K562 (cell line): ENCODE measurements at regions not wholly inside any gene's neighbourhood (a gene's known extent, or its start where the extent isn't known, plus 50 kb on each side); places are given as distances from the start of the nearest gene placed in this dataset.

Source experiments
- ATAC-seq: fragments of 200-7000 bp; cut with Tn5 transposase; 3 replicates; pipeline ENCODE4 v1.9.1; 2020; ENCODE audit warnings: moderate library complexity
- BruUV-seq: library from RNA; stranded (reverse); fragments of 400-500 nt; replicated peaks from 2 replicates; lab custom pipeline; 2021; lab: Mats Ljungman, UMichigan
- CTCF ChIA-PET: fragments of 300-600 bp; formaldehyde crosslinking; extraction: SDS; loops from one replicate; lab custom pipeline; 2021; ENCODE audit warnings: low intra/inter-chr PET ratio; lab: Yijun Ruan, JAX
- POLR2A ChIA-PET: fragments of 300-600, 350-650 bp; sonication (Branson Sonifier 250); formaldehyde crosslinking; extraction: SDS; loops from one replicate; lab custom pipeline; 2021; ENCODE audit warnings: antibody characterized with exemption, inconsistent platforms; lab: Yijun Ruan, JAX
- DNase-seq, 4 experiments: peaks; one replicate each; pipeline versions ENCODE4 v3.0.0 to v3.0.0-alpha.2; 2011 to 2018; ENCODE audit warnings: low spot score in 3 of 4, mixed read lengths in 3 of 4; ENCODE audit errors: extremely low read depth in 1 of 4
- FAIRE-seq: peaks from 2 replicates; lab custom pipeline; 2011; peaks lifted over from hg19 to GRCh38; lab: Jason Lieb, UNC
- H2AFZ ChIP-seq: 2 replicates; pipeline ENCODE4 v1.6.0; 2011; ENCODE audit warnings: low read depth, low read length, control low read depth, inconsistent platforms
- H3K27ac ChIP-seq: fragments of 200-600 bp; 3 replicates; pipeline ENCODE4 v1.8.0; 2011; ENCODE audit warnings: low read depth, mild to moderate bottlenecking, control low read depth, inconsistent platforms, low read length, moderate library complexity, mixed read lengths; ENCODE audit errors: extremely low read depth
- H3K27me3 ChIP-seq, 2 experiments: fragments of 300-600 bp in 1 of 2; 2 replicates in 1 of 2; 3 replicates in 1 of 2; pipeline versions ENCODE4 v1.6.0 to v1.8.0; 2011; ENCODE audit warnings: inconsistent platforms in 2 of 2, low read length in 2 of 2, mild to moderate bottlenecking in 1 of 2, mixed read lengths in 1 of 2, moderate library complexity in 1 of 2; ENCODE audit not compliant: control insufficient read depth in 2 of 2, insufficient read depth in 2 of 2
- H3K36me3 ChIP-seq: fragments of 300-600 bp; 3 replicates; pipeline ENCODE4 v1.8.0; 2011; ENCODE audit warnings: mild to moderate bottlenecking, low read length, inconsistent platforms; ENCODE audit not compliant: control insufficient read depth, insufficient read depth
- H3K4me1 ChIP-seq, 2 experiments: fragments of 200-600 bp in 1 of 2; replicated peaks in 1 of 2; 2 replicates in 1 of 2; 3 replicates in 1 of 2; pipeline versions ENCODE4 v1.5.1 to v1.8.0; 2011; ENCODE audit warnings: inconsistent platforms in 2 of 2, low read length in 2 of 2, mild to moderate bottlenecking in 1 of 2, mixed read lengths in 1 of 2, moderate library complexity in 1 of 2; ENCODE audit not compliant: control insufficient read depth in 2 of 2, insufficient read depth in 2 of 2
- H3K4me2 ChIP-seq: 2 replicates; pipeline ENCODE4 v1.6.1; 2011; ENCODE audit warnings: low read length, control low read depth, inconsistent platforms, mixed read lengths; ENCODE audit not compliant: insufficient read depth
- H3K4me3 ChIP-seq: fragments of 200-600 bp; sonication (generic), shearing (Covaris generic); 2 replicates; pipeline ENCODE4 v1.5.1; 2016; ENCODE audit warnings: control low read depth, inconsistent platforms
- H3K79me2 ChIP-seq: fragments of 200-600 bp; 3 replicates; pipeline ENCODE4 v1.8.0; 2011; ENCODE audit warnings: low read length, inconsistent platforms; ENCODE audit not compliant: control insufficient read depth, insufficient read depth
- H3K9ac ChIP-seq, 2 experiments: 2 replicates each; pipeline versions ENCODE4 v1.6.0 to v1.6.1; 2011; ENCODE audit warnings: low read depth in 2 of 2, low read length in 2 of 2, control low read depth in 1 of 2, inconsistent platforms in 1 of 2, mild to moderate bottlenecking in 1 of 2, mixed read lengths in 1 of 2; ENCODE audit not compliant: insufficient read depth in 1 of 2
- H3K9me1 ChIP-seq: one replicate; pipeline ENCODE4 v1.6.0; 2011; ENCODE audit warnings: inconsistent platforms, mild to moderate bottlenecking, low read length, moderate library complexity; ENCODE audit not compliant: control insufficient read depth, insufficient read depth
- H3K9me3 ChIP-seq: replicated peaks from 2 replicates; pipeline ENCODE4 v1.5.1; 2011; ENCODE audit warnings: low read depth, low read length, inconsistent platforms; ENCODE audit not compliant: control insufficient read depth, insufficient read depth
- H4K20me1 ChIP-seq: replicated peaks from 2 replicates; pipeline ENCODE4 v1.6.1; 2011; ENCODE audit warnings: low read length, inconsistent platforms, mixed read lengths; ENCODE audit not compliant: control insufficient read depth, insufficient read depth
- ARID2 ChIP-seq: fragments of 450-650 bp; IDR thresholded peaks from 2 replicates; pipeline ENCODE4 v1.6.1; 2017; ENCODE audit warnings: antibody characterized with exemption, mild to moderate bottlenecking
- LARP7 ChIP-seq: fragments of 450-650 bp; IDR thresholded peaks from 2 replicates; pipeline ENCODE4 v1.6.1; 2016
- YY1 ChIP-seq, 3 experiments: IDR thresholded peaks; 2 replicates each; pipeline ENCODE4 v1.6.1; 2011; ENCODE audit warnings: low read length in 2 of 3, mild to moderate bottlenecking in 2 of 3, moderate library complexity in 2 of 3, borderline replicate concordance in 1 of 3, control low read depth in 1 of 3, low read depth in 1 of 3; ENCODE audit not compliant: insufficient read depth in 3 of 3, insufficient replicate concordance in 2 of 3, control insufficient read depth in 1 of 3, insufficient read length in 1 of 3; ENCODE audit errors: extremely low read depth in 1 of 3
- ZNF444 ChIP-seq: fragments of 250-450 bp; sonication (Bioruptor Pico); IDR thresholded peaks from 2 replicates; pipeline ENCODE4 v1.4.0; 2020; ENCODE audit warnings: mild to moderate bottlenecking, moderate library complexity
- WGBS: fragments of 100-300 bp; shearing (Covaris generic); methylation state at CpG from one replicate; pipeline ENCODE4 v1.1.6; 2016; ENCODE audit warnings: low coverage, mixed read lengths; ENCODE audit not compliant: insufficient coverage; ENCODE audit errors: missing lambda C conversion rate; 5-methylcytosine and 5-hydroxymethylcytosine counted together
- in situ Hi-C: fragments of 300-500 bp; cut with MboI; formaldehyde crosslinking; loops from 4 replicates; pipeline ENCODE4 v1.15.0; 2018; ENCODE audit warnings: inconsistent platforms, mixed read lengths
- intact Hi-C: fragments of 100-400 bp; cut with micrococcal nuclease; formaldehyde crosslinking; loops from 2 replicates; pipeline ENCODE4 v1.14.2; 2022
- TF ChIP-seq, protein P1 (sequence below): fragments of 450-650 bp; formaldehyde crosslinking; IDR thresholded peaks from 2 replicates; pipeline ENCODE4 v1.4.0; 2020; ENCODE audit warnings: mild to moderate bottlenecking, mixed read lengths

DNA sequence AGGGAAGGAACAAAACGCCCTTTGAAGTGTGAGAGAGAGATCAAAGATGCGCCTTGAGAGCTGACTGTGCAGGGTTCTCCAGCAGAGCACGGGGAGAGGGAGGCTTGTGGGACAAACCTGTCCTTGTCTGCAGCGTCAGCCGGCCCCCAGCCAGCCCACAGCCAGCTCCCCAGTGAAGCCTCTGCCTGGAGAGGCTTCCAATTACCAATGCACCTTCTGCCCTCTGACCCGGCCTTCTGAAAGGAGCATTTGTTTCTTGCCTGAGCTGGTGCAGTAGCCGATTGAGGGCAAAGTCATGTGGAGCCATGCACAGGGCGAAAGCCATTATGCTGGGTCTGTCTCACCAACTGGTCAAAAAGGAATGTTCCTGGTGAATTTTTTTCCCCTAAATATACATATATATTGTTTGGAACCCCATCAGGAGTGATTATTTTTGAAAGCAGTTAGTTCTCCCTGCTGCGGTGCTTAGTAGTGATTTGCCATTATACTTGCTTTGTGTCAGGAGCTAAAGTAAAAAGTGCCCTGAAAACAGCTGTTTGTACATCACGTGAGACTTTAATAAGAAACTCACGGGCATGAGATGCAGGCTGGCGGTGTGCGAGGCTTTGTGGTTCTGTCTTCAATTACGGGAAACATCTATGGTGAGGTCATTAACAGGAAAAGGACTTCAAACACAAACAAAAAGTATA is 268.6 kb downstream of the KLF6 start (continued):
- no peak for TF ChIP-seq ARID2
- no peak for TF ChIP-seq ZNF444 (CRISPR knock-in tag)
- TF ChIP-seq, all 486 proteins: peak for 0

DNA sequence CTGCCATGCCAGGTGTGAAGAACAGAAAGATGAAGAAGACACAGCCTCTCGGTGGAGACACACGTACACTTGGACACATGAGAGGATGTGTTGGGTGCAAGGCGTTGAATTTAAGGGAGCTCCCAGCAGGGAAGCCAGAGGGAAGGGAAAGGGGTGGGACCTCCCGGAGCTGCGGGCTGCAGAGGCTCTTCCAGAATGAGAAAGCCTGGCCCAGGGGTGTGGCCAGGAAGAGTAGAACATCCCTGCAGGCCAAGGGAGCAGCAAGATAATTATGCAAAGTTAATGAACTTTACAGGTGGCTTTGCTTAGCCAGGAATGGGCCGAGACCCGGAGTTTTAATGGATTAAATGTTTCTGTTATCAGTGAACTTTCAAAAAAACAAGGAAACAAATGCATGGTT is 270.3 kb downstream of the KLF6 start:
- CTCF ChIA-PET, result no interaction called here
- no peak for ATAC-seq
- no peak for DNase-seq
- in situ Hi-C loops (no loop called here), intact Hi-C loops (no loop called here)
- TF ChIP-seq LARP7 (no peak), YY1 (IDR thresholded peaks at IDR 0.05; ENCODE audit: borderline replicate concordance in 1 of 3, control insufficient read depth in 1 of 3, extremely low read depth in 1 of 3, insufficient read depth in 3 of 3, insufficient read length in 1 of 3, insufficient replicate concordance in 2 of 3, low read depth in 1 of 3, low read length in 2 of 3) (no peak)
- TF ChIP-seq, protein P1, sequence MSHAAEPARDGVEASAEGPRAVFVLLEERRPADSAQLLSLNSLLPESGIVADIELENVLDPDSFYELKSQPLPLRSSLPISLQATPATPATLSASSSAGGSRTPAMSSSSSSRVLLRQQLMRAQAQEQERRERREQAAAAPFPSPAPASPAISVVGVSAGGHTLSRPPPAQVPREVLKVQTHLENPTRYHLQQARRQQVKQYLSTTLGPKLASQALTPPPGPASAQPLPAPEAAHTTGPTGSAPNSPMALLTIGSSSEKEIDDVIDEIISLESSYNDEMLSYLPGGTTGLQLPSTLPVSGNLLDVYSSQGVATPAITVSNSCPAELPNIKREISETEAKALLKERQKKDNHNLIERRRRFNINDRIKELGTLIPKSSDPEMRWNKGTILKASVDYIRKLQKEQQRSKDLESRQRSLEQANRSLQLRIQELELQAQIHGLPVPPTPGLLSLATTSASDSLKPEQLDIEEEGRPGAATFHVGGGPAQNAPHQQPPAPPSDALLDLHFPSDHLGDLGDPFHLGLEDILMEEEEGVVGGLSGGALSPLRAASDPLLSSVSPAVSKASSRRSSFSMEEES (CRISPR knock-in tag), result no peak
- H3K9me1 ChIP-seq, result no peaks in the 10 kb centered on the region
- H3K27ac ChIP-seq, result no peak overlapping the region
- H3K4me3 ChIP-seq, result no peak overlapping the region
- no TSS peak for BruUV-seq
- no peaks in the 10 kb centered on the region for H4K20me1 ChIP-seq
- peaks cover 3 to 25% of the 10 kb centered on the region in 2 experiments; a peak in 3 of 5 replicates for H3K27me3 ChIP-seq
- no peak overlapping the region for H2AFZ ChIP-seq
- H3K4me1 ChIP-seq, result no peaks in the 10 kb centered on the region; a peak in 1 of 5 replicates
- no peaks in the 10 kb centered on the region for H3K36me3 ChIP-seq
- no peaks in the 10 kb centered on the region for H3K79me2 ChIP-seq
- 5% methylated on average over 5 of the region's 7 CpGs for WGBS
- no peak for FAIRE-seq
- H3K9me3 ChIP-seq, result no peaks in the 10 kb centered on the region
- POLR2A ChIA-PET, result interaction anchor here (0.6 kb wide), 1 partner anchor 270 kb away, joined by 3 read pairs; the partner anchor contains the start of gene KLF6
- no peak overlapping the region for H3K4me2 ChIP-seq
- H3K9ac ChIP-seq, result no peak overlapping the region
